ENCODE measurements at regions not wholly inside any gene's neighbourhood (a gene's known extent, or its start where the extent isn't known, plus 50 kb on each side); places are given as distances from the start of the nearest gene placed in this dataset.

DNA sequence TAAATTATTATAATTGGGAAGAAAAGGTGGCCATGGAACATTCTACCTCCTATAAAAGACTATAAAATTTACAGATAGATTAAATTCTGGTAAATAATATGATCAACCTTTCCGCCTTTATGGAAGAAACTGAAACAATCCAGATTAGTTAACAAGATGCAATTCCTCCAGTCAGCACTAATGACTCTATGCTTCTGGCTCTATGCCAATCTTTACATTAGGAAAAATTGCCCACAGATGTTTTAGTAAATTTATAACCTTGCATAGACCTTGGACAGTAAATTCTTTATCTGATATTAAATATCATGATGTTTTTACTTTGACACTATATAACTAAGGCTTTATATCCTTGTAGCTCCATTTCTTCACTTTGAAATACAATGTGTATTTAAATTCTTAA, 2302.5 kb downstream of the ARAP2 start:
- TF ChIP-seq, protein P1, sequence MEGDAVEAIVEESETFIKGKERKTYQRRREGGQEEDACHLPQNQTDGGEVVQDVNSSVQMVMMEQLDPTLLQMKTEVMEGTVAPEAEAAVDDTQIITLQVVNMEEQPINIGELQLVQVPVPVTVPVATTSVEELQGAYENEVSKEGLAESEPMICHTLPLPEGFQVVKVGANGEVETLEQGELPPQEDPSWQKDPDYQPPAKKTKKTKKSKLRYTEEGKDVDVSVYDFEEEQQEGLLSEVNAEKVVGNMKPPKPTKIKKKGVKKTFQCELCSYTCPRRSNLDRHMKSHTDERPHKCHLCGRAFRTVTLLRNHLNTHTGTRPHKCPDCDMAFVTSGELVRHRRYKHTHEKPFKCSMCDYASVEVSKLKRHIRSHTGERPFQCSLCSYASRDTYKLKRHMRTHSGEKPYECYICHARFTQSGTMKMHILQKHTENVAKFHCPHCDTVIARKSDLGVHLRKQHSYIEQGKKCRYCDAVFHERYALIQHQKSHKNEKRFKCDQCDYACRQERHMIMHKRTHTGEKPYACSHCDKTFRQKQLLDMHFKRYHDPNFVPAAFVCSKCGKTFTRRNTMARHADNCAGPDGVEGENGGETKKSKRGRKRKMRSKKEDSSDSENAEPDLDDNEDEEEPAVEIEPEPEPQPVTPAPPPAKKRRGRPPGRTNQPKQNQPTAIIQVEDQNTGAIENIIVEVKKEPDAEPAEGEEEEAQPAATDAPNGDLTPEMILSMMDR (conservative IDR thresholded peaks at IDR 0.05 in 1 of 2, IDR thresholded peaks at IDR 0.05 in 1 of 2; ENCODE audit: low read depth in 1 of 2, low read length in 2 of 2) = no peak
- TF ChIP-seq EZH2 (IDR thresholded peaks at IDR 0.05; ENCODE audit: low read length, missing control alignments) = no peak

Measured in fibroblast of lung (primary cell).